GM21576 (cell line): ENCODE measurements at regions not wholly inside any gene's neighbourhood (a gene's known extent, or its start where the extent isn't known, plus 50 kb on each side); places are given as distances from the start of the nearest gene placed in this dataset.

Experiments
- ATAC-seq: cut with Tn5 transposase; IDR thresholded peaks from one replicate; pipeline ENCODE4 v1.9.1; 2021; ENCODE audit warnings: mild to moderate bottlenecking, moderate library complexity; ENCODE audit not compliant: unreplicated experiment

GRCh38 chr5:115439042-115439441 lies 105.5 kb downstream of the FEM1C start:
- ATAC-seq = no peak

DNA sequence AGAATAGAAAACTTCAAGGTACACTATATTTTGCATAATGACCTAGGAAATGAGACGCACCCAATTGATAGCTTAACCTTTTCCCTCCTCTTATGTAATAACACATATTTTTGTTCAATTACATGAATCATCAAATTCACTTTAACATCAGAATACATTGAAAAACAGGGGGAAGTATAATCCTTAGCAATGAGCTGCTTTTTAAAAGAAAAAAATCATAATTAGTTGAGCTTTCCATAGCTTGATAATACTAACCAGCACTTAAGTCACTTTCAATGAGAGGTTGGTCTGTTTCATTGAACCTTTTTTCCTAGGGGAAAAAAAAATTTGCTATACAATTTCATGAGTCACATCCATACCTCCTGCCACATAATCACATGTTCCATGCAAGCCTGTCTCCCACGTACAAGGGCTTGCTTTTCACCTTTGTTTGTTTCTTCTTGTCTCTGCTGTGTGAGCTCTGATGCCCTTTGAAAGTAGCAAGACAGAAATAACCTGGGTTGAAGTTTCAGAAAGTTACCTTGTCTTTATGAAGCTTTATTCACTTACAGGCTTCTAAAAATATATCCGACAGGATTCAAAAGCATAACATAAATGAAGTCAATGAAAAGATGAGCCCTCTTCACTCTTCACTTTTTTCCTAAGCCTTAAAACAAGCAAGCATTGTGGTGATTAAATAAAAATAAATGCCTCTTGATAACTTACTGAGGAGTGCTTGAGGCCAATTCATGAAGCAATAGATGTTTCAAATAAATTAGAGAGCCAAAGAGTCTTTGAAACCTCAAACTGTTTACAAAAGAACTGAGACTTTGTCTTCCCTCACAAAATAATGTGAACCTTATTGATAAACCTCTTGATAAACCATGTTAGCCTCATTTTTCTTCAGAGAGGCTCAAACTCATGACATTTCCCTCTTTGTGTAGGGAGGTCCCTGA lies 108.5 kb downstream of the FEM1C start:
- no peak for ATAC-seq

DNA sequence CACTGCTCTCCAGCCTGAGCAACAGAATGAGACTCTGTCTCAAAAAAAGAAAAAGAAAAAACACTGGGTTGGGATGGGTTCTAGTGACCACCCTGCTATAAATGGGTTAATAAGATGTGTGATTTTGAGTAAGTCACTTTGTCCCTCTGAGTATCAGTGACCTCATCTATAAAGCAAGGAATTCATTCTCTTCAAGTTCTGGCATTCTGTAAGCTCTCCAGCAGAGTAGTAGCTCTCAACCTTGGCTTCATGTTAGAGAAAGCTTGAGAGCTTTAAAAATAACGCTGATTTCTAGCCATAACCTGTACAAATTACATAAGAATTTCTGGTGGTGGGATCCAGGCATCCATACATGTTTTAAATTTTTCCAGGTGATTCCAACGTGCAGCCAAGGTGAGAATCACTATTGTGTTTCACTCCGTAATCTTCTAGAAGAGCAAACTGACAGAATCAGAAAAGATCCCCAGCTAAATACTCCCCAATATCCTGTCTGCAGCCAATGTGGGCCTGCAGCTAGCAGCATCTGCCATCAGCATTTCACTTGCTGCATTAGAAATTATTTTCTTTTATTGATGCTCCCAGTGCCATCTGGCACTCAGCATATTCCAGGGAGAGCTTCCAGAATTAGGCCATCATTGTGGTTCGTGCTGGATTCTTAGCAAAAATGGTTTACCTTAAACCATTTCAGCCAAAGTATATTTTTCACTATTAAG lies 109.4 kb downstream of the FEM1C start:
- ATAC-seq = no peak

GRCh38 chr5:115433918-115434317 lies 110.7 kb downstream of the FEM1C start:
- no peak for ATAC-seq

GRCh38 chr5:115432691-115433090 lies 111.9 kb downstream of the FEM1C start:
- ATAC-seq = no peak

GRCh38 chr5:115431116-115431515 lies 113.5 kb downstream of the FEM1C start:
- ATAC-seq = no peak

DNA sequence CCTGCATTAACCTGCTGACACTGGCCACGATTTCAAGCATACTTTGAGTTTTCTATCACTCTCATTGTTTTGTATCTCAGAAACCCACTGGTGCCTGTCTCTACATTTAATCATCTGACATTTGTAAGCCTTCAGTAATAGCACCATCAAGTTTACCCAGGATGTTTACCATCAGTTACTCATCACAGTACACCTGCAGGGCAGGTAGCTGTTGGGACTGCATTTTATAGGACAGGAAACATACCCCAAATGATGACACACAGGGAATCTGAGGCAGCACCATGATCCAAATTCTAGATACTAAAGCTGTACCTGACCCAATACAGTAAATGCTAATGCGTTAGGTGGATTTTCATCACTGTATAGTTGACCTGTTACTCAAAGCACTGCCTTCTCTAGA lies 114.2 kb downstream of the FEM1C start:
- no peak for ATAC-seq

GRCh38 chr5:115429345-115429940 lies 115.1 kb downstream of the FEM1C start:
- no peak for ATAC-seq

GRCh38 chr5:115428676-115429075 lies 115.9 kb downstream of the FEM1C start:
- ATAC-seq = no peak

DNA sequence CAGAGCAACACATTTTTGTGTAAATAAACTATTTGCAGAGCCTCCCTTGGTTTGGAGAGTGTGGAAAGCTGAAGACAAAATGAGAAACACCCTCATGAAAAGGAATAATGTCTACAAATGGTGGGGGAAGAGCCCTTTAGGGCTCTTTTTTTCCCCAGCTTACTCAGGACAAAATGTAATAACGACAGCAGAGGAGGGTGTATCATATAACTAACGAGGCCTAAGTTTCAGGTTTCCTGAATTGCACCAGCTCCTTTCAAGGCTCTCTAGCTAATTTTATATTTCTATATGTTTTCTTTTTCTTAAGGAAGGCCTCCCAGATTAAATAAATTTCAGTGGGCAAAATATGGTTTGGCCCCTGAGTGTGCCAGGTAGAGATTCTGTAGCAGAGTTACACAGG lies 116.3 kb downstream of the FEM1C start:
- no peak for ATAC-seq

DNA sequence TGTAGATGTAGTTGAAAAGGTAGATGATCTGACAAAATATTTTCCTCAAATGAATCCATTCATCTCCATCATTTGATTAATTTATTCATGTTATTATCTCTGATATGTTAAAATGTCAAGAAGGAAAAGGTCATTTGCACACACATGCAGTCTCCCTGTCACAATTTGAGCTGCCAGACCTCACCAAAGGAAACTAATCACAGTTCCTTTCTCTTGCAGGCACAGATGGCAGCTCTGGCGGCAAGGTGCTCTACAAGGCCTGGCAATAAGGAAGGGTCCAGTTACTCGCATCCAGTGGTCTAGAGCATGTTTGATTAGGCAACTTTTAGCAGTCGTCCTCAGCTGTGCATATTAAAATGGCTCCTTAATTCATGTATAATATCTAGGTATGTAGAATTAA lies 120.1 kb downstream of the FEM1C start:
- ATAC-seq = no peak

- ATAC-seq = no peak
Measured at GRCh38 chr5:115424030-115424429, 120.5 kb downstream of the FEM1C start.

DNA sequence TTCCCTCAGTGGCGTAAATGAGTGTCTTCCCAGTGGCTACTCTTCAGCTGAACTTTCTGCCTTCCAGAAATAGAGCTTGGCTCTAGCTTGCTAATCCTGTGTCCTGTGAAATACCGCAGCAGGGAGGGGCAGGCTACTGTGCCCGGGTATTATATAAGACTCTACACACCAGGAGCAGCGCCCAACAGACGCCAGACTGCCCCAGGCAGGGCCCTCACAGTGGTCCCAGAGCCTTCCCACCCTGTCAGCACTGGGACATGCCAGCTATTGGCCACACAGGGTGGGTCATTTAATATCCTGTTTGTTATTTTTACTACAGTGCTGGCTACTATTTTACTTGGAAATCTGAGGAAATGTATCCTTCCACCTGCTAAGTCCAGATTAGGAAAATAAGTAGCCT lies 121.0 kb downstream of the FEM1C start:
- no peak for ATAC-seq

DNA sequence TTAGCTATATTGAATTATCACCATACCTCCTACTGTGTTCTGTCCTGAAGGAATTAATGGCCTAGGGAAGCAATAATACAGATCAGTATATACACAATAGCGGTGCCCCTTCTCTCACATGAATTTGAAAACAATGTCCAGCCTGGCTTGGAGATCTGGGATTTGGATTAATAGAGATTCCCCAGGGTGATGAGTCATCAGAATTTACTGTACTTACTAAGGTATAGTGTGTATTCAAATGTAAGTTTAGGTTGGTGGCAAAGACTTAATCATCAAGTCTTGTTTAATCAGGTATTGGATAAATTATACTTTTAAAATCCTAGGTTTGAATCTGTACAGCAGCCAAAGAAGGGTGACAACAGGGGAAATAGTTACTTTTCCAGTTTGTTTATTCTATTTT lies 121.5 kb downstream of the FEM1C start:
- ATAC-seq = no peak

- ATAC-seq = peak; percentile 72
Measured at GRCh38 chr5:115420812-115421211, 123.8 kb downstream of the FEM1C start.

DNA sequence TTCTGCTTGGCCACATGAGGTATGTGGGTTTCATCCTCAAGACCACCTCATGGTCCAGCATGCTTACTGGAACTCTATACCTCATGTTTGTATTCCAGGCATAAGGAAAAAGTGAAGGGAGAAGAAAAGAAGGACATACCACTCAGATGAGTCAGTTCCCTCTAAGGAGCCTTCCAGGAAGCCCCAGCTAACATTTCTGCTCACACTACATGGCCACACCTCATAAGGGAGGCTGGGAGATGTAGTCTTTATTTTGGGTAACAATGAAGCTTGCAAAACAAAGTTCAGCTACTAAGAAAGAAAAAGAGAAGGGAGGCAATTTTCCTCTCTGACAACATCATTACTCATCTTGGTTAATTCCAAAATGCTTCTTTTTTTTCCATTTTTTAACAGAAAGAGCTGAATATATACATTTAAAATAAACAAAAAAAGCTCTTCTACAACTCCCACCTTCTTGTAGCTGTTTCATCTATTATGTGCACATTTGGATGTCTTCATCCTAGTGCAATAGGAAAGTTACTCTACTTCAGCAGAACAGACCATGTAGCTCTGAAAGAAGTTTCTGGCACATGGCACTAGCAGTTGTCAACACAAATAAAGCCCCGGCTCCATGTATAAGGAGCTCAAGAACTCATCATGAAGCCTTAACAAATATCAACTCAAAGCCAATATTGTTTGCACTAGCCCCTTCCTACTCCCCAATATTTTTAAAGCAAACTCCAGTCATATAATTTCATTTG lies 123.6 kb upstream of the CCDC112 start:
- ATAC-seq = no peak

GRCh38 chr5:115418788-115419187 lies 122.3 kb upstream of the CCDC112 start:
- ATAC-seq = no peak

DNA sequence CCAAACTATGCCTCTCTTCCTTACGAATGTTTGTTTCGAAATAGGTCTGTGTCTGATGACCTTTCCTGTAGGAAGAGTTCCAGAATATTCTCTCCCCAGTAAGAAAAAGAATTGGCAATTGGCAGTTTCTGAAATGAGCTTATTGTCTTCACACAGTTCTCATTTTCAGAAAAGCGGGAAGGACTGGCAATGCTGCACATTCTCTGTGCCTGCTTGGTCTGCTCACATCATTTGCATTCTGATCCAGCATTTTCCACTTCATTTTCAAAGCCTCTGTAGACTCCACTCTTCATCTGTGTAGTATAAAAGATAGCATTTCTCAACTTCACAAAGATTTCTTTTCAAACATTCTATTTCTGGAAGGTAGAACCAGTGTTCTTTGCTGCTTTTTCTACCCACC lies 120.6 kb upstream of the CCDC112 start:
- ATAC-seq = no peak

- ATAC-seq = no peak
Measured at GRCh38 chr5:115415143-115415491, 118.7 kb upstream of the CCDC112 start.

DNA sequence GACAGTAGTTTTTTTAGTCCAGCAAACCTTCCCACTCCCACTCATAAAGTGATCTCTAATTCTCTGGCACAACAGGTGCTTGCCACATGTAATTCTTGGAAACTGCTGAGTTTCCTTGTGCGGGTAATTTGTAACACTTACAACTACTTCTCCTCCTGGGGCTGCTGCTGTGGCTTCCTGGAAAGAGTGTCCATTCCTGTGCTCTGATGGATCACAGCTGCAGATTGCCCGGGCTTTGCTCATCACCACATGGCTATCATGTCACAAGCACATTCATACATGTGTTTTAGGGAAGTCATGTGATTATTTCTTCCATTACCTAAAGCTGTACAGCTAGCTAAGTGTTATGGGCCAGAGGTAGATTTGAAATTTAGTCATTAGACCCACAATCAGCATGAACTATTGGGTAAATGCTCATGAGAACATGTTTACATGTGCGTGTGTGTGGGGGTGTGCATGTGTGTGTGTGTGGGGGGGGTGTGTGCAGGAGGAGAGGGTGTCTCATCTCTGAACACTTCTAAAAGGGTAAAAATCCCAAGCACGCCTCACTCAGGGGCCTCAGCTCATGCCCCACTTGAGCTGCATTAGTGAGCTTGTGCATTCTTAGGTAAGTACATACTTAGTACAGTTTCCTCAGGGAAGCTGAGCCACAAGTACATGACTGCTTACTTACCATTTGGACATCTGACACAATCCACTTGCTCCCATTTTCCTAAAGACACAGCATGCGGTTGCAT lies 118.1 kb upstream of the CCDC112 start:
- no peak for ATAC-seq

DNA sequence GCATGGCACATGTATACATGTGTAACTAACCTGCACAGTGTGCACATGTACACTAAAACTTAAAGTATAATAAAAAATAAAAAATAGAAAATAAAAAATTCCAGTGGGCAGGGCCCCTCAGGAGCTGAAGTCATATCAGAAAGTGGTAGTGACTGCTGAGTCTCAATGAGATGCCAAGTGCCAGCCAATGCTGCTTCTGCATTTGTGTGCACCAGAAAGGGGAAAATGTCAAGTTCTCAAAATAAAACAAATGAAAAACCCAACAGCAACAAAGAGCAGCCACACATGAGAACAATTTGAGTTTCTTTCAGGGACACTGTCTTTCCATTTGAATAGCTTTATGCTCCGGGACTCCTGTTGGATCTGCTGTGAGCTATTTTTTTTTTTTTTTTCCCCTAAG lies 117.2 kb upstream of the CCDC112 start:
- no peak for ATAC-seq
